IMR-90 (cell line): ENCODE measurements at regions not wholly inside any gene's neighbourhood (a gene's known extent, or its start where the extent isn't known, plus 50 kb on each side); places are given as distances from the start of the nearest gene placed in this dataset.

ENCODE experiments used
- ATAC-seq: fragments of 200-7000 bp; cut with Tn5 transposase; 2 replicates; pipeline ENCODE4 v1.9.1; 2020; ENCODE audit warnings: low read depth, mild to moderate bottlenecking, moderate library complexity
- BruUV-seq: library from RNA; stranded (reverse); fragments of 400-500 nt; replicated peaks from 2 replicates; lab custom pipeline; 2021; lab: Mats Ljungman, UMichigan
- CTCF ChIA-PET: fragments of 300-600 bp; formaldehyde crosslinking; extraction: SDS; loops from one replicate; lab custom pipeline; 2021; ENCODE audit warnings: antibody characterized with exemption; lab: Yijun Ruan, JAX
- POLR2A ChIA-PET: fragments of 300-600 bp; sonication (Branson Sonifier 250); formaldehyde crosslinking; loops from one replicate; lab custom pipeline; 2022; ENCODE audit warnings: antibody characterized with exemption; ENCODE audit not compliant: unreplicated experiment; lab: Charles Lee
- DNase-seq: peaks from one replicate; pipeline ENCODE4 v3.0.0; 2013
- H2AFZ ChIP-seq: replicated peaks from 2 replicates; pipeline ENCODE3; 2013; ENCODE audit warnings: low read length, mild to moderate bottlenecking; ENCODE audit not compliant: poor library complexity
- H2AK5ac ChIP-seq: 2 replicates; pipeline ENCODE4 v1.6.1; 2013; ENCODE audit warnings: low read depth, low read length, inconsistent platforms
- H2AK9ac ChIP-seq: replicated peaks from 2 replicates; pipeline ENCODE3; 2013; ENCODE audit warnings: mild to moderate bottlenecking, low read depth, low read length, moderate library complexity; ENCODE audit not compliant: poor library complexity
- H2BK120ac ChIP-seq: 2 replicates; pipeline ENCODE4 v1.6.1; 2013; ENCODE audit warnings: low read depth, low read length, inconsistent platforms
- H2BK15ac ChIP-seq: 3 replicates; pipeline ENCODE4 v1.6.1; 2013; ENCODE audit warnings: low read depth, low read length, inconsistent platforms
- H2BK20ac ChIP-seq: 2 replicates; pipeline ENCODE4 v1.6.1; 2013; ENCODE audit warnings: low read depth, mild to moderate bottlenecking, inconsistent platforms, low read length, moderate library complexity
- H2BK5ac ChIP-seq: 2 replicates; pipeline ENCODE4 v1.6.1; 2013; ENCODE audit warnings: mild to moderate bottlenecking, low read depth, low read length, inconsistent platforms; ENCODE audit not compliant: poor library complexity, severe bottlenecking
- H3K14ac ChIP-seq: replicated peaks from 2 replicates; pipeline ENCODE4 v1.6.1; 2013; ENCODE audit warnings: low read depth, low read length, inconsistent platforms
- H3K18ac ChIP-seq: 2 replicates; pipeline ENCODE4 v1.6.1; 2013; ENCODE audit warnings: low read depth, low read length, control low read depth
- H3K23ac ChIP-seq: 2 replicates; pipeline ENCODE4 v1.6.1; 2013; ENCODE audit warnings: low read depth, low read length, inconsistent platforms
- H3K27ac ChIP-seq: 2 replicates; pipeline ENCODE4 v1.5.1; 2013; ENCODE audit warnings: mild to moderate bottlenecking, control low read depth, low read length; ENCODE audit not compliant: insufficient read depth
- H3K27me3 ChIP-seq: 2 replicates; pipeline ENCODE4 v1.6.1; 2013; ENCODE audit warnings: low read length; ENCODE audit not compliant: control insufficient read depth, insufficient read depth
- H3K36me3 ChIP-seq: 2 replicates; pipeline ENCODE4 v1.6.1; 2013; ENCODE audit warnings: low read length, mixed read lengths; ENCODE audit not compliant: control insufficient read depth, insufficient read depth
- H3K4ac ChIP-seq: 2 replicates; pipeline ENCODE4 v1.6.1; 2013; ENCODE audit warnings: low read depth, low read length, inconsistent platforms
- H3K4me1 ChIP-seq: 2 replicates; pipeline ENCODE4 v1.6.1; 2013; ENCODE audit warnings: low read length, mixed read lengths; ENCODE audit not compliant: control insufficient read depth, insufficient read depth
- H3K4me2 ChIP-seq: 2 replicates; pipeline ENCODE4 v1.6.1; 2013; ENCODE audit warnings: low read depth, mild to moderate bottlenecking, control low read depth, low read length, moderate library complexity
- H3K4me3 ChIP-seq: 2 replicates; pipeline ENCODE4 v1.5.1; 2013; ENCODE audit warnings: low read depth, mild to moderate bottlenecking, control low read depth, low read length, moderate library complexity; ENCODE audit not compliant: insufficient read depth
- H3K56ac ChIP-seq: 2 replicates; pipeline ENCODE4 v1.6.1; 2013; ENCODE audit warnings: low read length, inconsistent platforms; ENCODE audit not compliant: insufficient read depth; ENCODE audit errors: extremely low read depth
- H3K79me1 ChIP-seq, 2 experiments: 2 replicates each; pipeline ENCODE4 v1.6.1; 2013; ENCODE audit warnings: low read length in 2 of 2, inconsistent platforms in 1 of 2, low read depth in 1 of 2
- H3K9ac ChIP-seq: 2 replicates; pipeline ENCODE4 v1.6.1; 2013; ENCODE audit warnings: low read depth, low read length, control low read depth
- H3K9me1 ChIP-seq: 2 replicates; pipeline ENCODE4 v1.6.1; 2013; ENCODE audit warnings: low read length, inconsistent platforms; ENCODE audit not compliant: insufficient read depth
- H3K9me3 ChIP-seq: 2 replicates; pipeline ENCODE4 v1.6.1; 2013; ENCODE audit warnings: low read length; ENCODE audit not compliant: control insufficient read depth, insufficient read depth
- H4K20me1 ChIP-seq: 2 replicates; pipeline ENCODE4 v1.6.1; 2013; ENCODE audit warnings: low read length, inconsistent platforms; ENCODE audit not compliant: insufficient read depth
- H4K5ac ChIP-seq: 2 replicates; pipeline ENCODE4 v1.6.1; 2013; ENCODE audit warnings: mild to moderate bottlenecking, low read depth, low read length, control low read depth
- H4K8ac ChIP-seq, 2 experiments: 2 replicates each; pipeline ENCODE4 v1.6.1; 2013; ENCODE audit warnings: low read depth in 2 of 2, low read length in 2 of 2, control low read depth in 1 of 2, inconsistent platforms in 1 of 2
- H4K91ac ChIP-seq: 2 replicates; pipeline ENCODE4 v1.6.1; 2013; ENCODE audit warnings: low read depth, low read length, inconsistent platforms; ENCODE audit not compliant: insufficient read depth
- BHLHE40 ChIP-seq: fragments of 150-350 bp; IDR thresholded peaks from 2 replicates; pipeline ENCODE4 v1.6.1; 2016; ENCODE audit warnings: mild to moderate bottlenecking, low read depth, low read length
- CEBPB ChIP-seq: IDR thresholded peaks from 2 replicates; pipeline ENCODE4 v1.6.1; 2012; ENCODE audit warnings: low read depth, low read length, improper control_type of control experiment
- CHD1 ChIP-seq: IDR thresholded peaks from 2 replicates; pipeline ENCODE4 v1.6.1; 2012; ENCODE audit warnings: low read depth, low read length, improper control_type of control experiment
- FOS ChIP-seq: fragments of 150-350 bp; IDR thresholded peaks from 2 replicates; pipeline ENCODE4 v1.6.1; 2016; ENCODE audit warnings: low read depth, low read length
- MAFK ChIP-seq: IDR thresholded peaks from 2 replicates; pipeline ENCODE4 v1.6.1; 2012; ENCODE audit warnings: low read depth, low read length, improper control_type of control experiment
- MAZ ChIP-seq: IDR thresholded peaks from 2 replicates; pipeline ENCODE4 v1.6.1; 2012; ENCODE audit warnings: low read depth, mild to moderate bottlenecking, low read length, improper control_type of control experiment, moderate library complexity, borderline replicate concordance
- MXI1 ChIP-seq: IDR thresholded peaks from 2 replicates; pipeline ENCODE4 v1.6.1; 2012; ENCODE audit warnings: low read depth, mild to moderate bottlenecking, low read length, moderate library complexity, borderline replicate concordance
- NFE2L2 ChIP-seq: fragments of 150-350 bp; IDR thresholded peaks from 2 replicates; pipeline ENCODE4 v1.6.1; 2016; ENCODE audit warnings: low read depth, mild to moderate bottlenecking, low read length
- POLR2A ChIP-seq: IDR thresholded peaks from 2 replicates; pipeline ENCODE4 v1.6.1; 2012; ENCODE audit warnings: mild to moderate bottlenecking, low read depth, low read length
- RAD21 ChIP-seq: IDR thresholded peaks from 2 replicates; pipeline ENCODE4 v1.6.1; 2012; ENCODE audit warnings: low read length, improper control_type of control experiment
- RCOR1 ChIP-seq: IDR thresholded peaks from 2 replicates; pipeline ENCODE4 v1.6.1; 2012; ENCODE audit warnings: mild to moderate bottlenecking, low read length, improper control_type of control experiment; ENCODE audit not compliant: insufficient replicate concordance
- RFX5 ChIP-seq: IDR thresholded peaks from 2 replicates; pipeline ENCODE4 v1.8.0; 2012; ENCODE audit warnings: low read depth, mild to moderate bottlenecking, low read length, moderate library complexity
- SMC3 ChIP-seq: fragments of 150-350 bp; IDR thresholded peaks from 2 replicates; pipeline ENCODE4 v1.6.1; 2016; ENCODE audit warnings: low read depth, mild to moderate bottlenecking, antibody characterized with exemption, low read length, moderate library complexity
- WGBS, 2 experiments: methylation state at CpG; one replicate each; pipeline versions ENCODE4 v1.1.5 to v1.1.7; 2013; ENCODE audit warnings: missing lambda C conversion rate in 2 of 2; ENCODE audit not compliant: insufficient read length in 1 of 2; ENCODE audit errors: extremely low coverage in 2 of 2; 5-methylcytosine and 5-hydroxymethylcytosine counted together
- dilution Hi-C: fragments of 300-500 bp; cut with HindIII; formaldehyde crosslinking; loops from one replicate; pipeline ENCODE4 v1.14.3; 2018; ENCODE audit warnings: low sequenced_read_pairs; ENCODE audit not compliant: unreplicated experiment
- in situ Hi-C: fragments of 300-500 bp; cut with MboI; formaldehyde crosslinking; loops from 3 replicates; pipeline ENCODE4 v1.14.3; 2019; ENCODE audit warnings: low sequenced_read_pairs, inconsistent platforms, mixed read lengths
- intact Hi-C: fragments of 100-400 bp; cut with micrococcal nuclease; formaldehyde crosslinking; loops from 2 replicates; pipeline ENCODE4 v1.10.0; 2022
- TF ChIP-seq, protein P1 (sequence below): fragments of 150-350 bp; IDR thresholded peaks from 2 replicates; pipeline ENCODE4 v1.6.1; 2016; ENCODE audit warnings: low read depth, mild to moderate bottlenecking, low read length, moderate library complexity, borderline replicate concordance
- TF ChIP-seq, protein P2 (sequence below): conservative IDR thresholded peaks from 2 replicates; pipeline ENCODE4 v1.5.1; 2012; ENCODE audit warnings: mild to moderate bottlenecking, low read depth, low read length, improper control_type of control experiment
- TF ChIP-seq, protein P3 (sequence below): fragments of 150-350 bp; IDR thresholded peaks from 2 replicates; pipeline ENCODE4 v1.6.1; 2017; ENCODE audit warnings: mild to moderate bottlenecking, antibody characterized with exemption, low read length, low read depth

DNA sequence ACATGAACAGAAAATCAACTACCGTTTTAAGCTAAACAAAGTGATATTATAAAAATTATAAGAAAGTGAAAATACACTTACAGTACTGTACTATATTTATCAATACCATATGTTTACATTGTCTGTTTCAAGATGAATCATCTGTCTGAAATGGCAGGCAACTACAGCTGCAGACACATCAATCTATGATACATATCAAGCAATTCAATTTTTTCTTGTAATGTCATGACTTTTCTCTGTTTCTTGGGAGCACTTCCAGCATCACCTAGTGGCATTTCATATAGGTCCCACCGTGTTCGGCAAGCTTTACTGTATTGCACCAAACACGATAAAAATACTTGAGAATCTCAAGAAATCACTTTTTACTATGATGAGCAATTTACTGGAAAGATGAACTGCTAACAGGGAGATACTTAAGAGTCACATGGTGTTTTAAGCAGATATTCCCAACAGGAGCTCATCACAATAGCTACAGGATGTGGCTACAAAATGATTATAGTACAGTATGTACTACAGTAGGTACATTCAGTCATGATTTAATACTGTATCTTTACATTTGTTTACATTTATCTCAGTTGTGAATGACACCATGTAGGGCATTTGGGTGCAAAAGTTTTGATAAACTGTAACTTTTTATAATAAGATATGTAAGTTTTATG, 207.4 kb downstream of the ADAM29 start:
- Histone ChIP-seq H4K5ac (no peak overlapping the region), H3K56ac (no peak overlapping the region), H2BK20ac (no peak overlapping the region), H3K79me1 (no peaks in the 10 kb centered on the region), H3K9ac (no peak overlapping the region), H3K14ac (no peak overlapping the region), H2BK15ac (no peak overlapping the region), H4K20me1 (no peaks in the 10 kb centered on the region), H2BK5ac (no peak overlapping the region), H3K9me3 (no peaks in the 10 kb centered on the region), H3K27ac (no peak overlapping the region), H3K23ac (no peak overlapping the region), H3K4ac (no peak overlapping the region), H3K4me3 (no peak overlapping the region), H3K4me1 (no peaks in the 10 kb centered on the region), H2AK5ac (no peak overlapping the region), H2AFZ (no peak overlapping the region), H4K91ac (no peak overlapping the region), H2AK9ac (no peak overlapping the region), H3K4me2 (no peak overlapping the region), H3K36me3 (no peaks in the 10 kb centered on the region), H4K8ac (no peak overlapping the region), H2BK120ac (no peak overlapping the region), H3K18ac (no peak overlapping the region), H3K9me1 (no peaks in the 10 kb centered on the region), H3K27me3 (no peaks in the 10 kb centered on the region)
- BruUV-seq, result no TSS peak
- dilution Hi-C loops, result no loop called here
- DNase-seq (no peak), ATAC-seq (no peak)
- intact Hi-C loops, result no loop called here
- CTCF ChIA-PET, result no interaction called here
- no CpG with 5 or more reads among the region's 4 CpGs for WGBS, 2 experiments
- no peak for TF ChIP-seq CHD1
- TF ChIP-seq MAZ, result no peak
- TF ChIP-seq MXI1, result no peak
- no peak for TF ChIP-seq NFE2L2
- no peak for TF ChIP-seq RAD21
- no peak for TF ChIP-seq RFX5
- no peak for TF ChIP-seq RCOR1
- no peak for TF ChIP-seq POLR2A
- no peak for TF ChIP-seq CEBPB
- TF ChIP-seq MAFK, result no peak
- TF ChIP-seq, protein P1, sequence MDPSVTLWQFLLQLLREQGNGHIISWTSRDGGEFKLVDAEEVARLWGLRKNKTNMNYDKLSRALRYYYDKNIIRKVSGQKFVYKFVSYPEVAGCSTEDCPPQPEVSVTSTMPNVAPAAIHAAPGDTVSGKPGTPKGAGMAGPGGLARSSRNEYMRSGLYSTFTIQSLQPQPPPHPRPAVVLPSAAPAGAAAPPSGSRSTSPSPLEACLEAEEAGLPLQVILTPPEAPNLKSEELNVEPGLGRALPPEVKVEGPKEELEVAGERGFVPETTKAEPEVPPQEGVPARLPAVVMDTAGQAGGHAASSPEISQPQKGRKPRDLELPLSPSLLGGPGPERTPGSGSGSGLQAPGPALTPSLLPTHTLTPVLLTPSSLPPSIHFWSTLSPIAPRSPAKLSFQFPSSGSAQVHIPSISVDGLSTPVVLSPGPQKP, result no peak
- TF ChIP-seq, protein P2, sequence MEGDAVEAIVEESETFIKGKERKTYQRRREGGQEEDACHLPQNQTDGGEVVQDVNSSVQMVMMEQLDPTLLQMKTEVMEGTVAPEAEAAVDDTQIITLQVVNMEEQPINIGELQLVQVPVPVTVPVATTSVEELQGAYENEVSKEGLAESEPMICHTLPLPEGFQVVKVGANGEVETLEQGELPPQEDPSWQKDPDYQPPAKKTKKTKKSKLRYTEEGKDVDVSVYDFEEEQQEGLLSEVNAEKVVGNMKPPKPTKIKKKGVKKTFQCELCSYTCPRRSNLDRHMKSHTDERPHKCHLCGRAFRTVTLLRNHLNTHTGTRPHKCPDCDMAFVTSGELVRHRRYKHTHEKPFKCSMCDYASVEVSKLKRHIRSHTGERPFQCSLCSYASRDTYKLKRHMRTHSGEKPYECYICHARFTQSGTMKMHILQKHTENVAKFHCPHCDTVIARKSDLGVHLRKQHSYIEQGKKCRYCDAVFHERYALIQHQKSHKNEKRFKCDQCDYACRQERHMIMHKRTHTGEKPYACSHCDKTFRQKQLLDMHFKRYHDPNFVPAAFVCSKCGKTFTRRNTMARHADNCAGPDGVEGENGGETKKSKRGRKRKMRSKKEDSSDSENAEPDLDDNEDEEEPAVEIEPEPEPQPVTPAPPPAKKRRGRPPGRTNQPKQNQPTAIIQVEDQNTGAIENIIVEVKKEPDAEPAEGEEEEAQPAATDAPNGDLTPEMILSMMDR, result no peak
- TF ChIP-seq SMC3, result no peak
- TF ChIP-seq, protein P3, sequence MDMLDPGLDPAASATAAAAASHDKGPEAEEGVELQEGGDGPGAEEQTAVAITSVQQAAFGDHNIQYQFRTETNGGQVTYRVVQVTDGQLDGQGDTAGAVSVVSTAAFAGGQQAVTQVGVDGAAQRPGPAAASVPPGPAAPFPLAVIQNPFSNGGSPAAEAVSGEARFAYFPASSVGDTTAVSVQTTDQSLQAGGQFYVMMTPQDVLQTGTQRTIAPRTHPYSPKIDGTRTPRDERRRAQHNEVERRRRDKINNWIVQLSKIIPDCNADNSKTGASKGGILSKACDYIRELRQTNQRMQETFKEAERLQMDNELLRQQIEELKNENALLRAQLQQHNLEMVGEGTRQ, result no peak
- TF ChIP-seq BHLHE40, result no peak
- TF ChIP-seq FOS, result no peak
- in situ Hi-C loops, result no loop called here
- POLR2A ChIA-PET, result no interaction called here
